Astrocyte (in vitro differentiated cells and primary cell): ENCODE measurements at regions not wholly inside any gene's neighbourhood (a gene's known extent, or its start where the extent isn't known, plus 50 kb on each side); places are given as distances from the start of the nearest gene placed in this dataset.

Experiments
- DNase-seq: peaks from one replicate; pipeline ENCODE4 v3.0.0-alpha.2; 2010; ENCODE audit warnings: low read depth
- FAIRE-seq: peaks from 2 replicates; lab custom pipeline; 2011; peaks lifted over from hg19 to GRCh38; lab: Jason Lieb, UNC
- H2AFZ ChIP-seq: 2 replicates; pipeline ENCODE4 v1.6.0; 2012; ENCODE audit warnings: low read depth, low read length, inconsistent platforms
- H3K27ac ChIP-seq: 2 replicates; pipeline ENCODE4 v1.5.1; 2011; ENCODE audit warnings: low read depth, low read length, inconsistent platforms
- H3K27me3 ChIP-seq: 2 replicates; pipeline ENCODE4 v1.6.0; 2011; ENCODE audit warnings: low read length, inconsistent platforms; ENCODE audit not compliant: insufficient read depth
- H3K36me3 ChIP-seq: 2 replicates; pipeline ENCODE4 v1.5.1; 2011; ENCODE audit warnings: low read length, inconsistent platforms; ENCODE audit not compliant: insufficient read depth
- H3K4me1 ChIP-seq: 2 replicates; pipeline ENCODE4 v1.5.1; 2011; ENCODE audit warnings: low read length, inconsistent platforms; ENCODE audit not compliant: insufficient read depth
- H3K4me2 ChIP-seq: 2 replicates; pipeline ENCODE4 v1.6.0; 2012; ENCODE audit warnings: low read length, inconsistent platforms
- H3K4me3 ChIP-seq: 2 replicates; pipeline ENCODE4 v1.5.1; 2011; ENCODE audit warnings: low read depth, mild to moderate bottlenecking, low read length, inconsistent platforms; ENCODE audit not compliant: insufficient read depth
- H3K79me2 ChIP-seq: 2 replicates; pipeline ENCODE4 v1.6.0; 2012; ENCODE audit warnings: mild to moderate bottlenecking, low read length, inconsistent platforms; ENCODE audit not compliant: insufficient read depth
- H3K9ac ChIP-seq: 2 replicates; pipeline ENCODE4 v1.6.0; 2012; ENCODE audit warnings: mild to moderate bottlenecking, low read length, inconsistent platforms
- H3K9me3 ChIP-seq: 2 replicates; pipeline ENCODE4 v1.5.1; 2012; ENCODE audit warnings: low read depth, mild to moderate bottlenecking, low read length, inconsistent platforms; ENCODE audit not compliant: insufficient read depth
- H4K20me1 ChIP-seq: 2 replicates; pipeline ENCODE4 v1.6.0; 2012; ENCODE audit warnings: low read length, inconsistent platforms; ENCODE audit not compliant: insufficient read depth
- H3K27ac Mint-ChIP-seq: one replicate; pipeline ENCODE4 v1.8.0; 2021; ENCODE audit warnings: mild to moderate bottlenecking, mixed read lengths; ENCODE audit not compliant: unreplicated experiment
- H3K27me3 Mint-ChIP-seq: one replicate; pipeline ENCODE4 v1.8.0; 2021; ENCODE audit warnings: low read depth, mixed read lengths; ENCODE audit not compliant: unreplicated experiment
- H3K36me3 Mint-ChIP-seq: one replicate; pipeline ENCODE4 v1.8.0; 2021; ENCODE audit warnings: low read depth, mixed read lengths; ENCODE audit not compliant: unreplicated experiment
- H3K4me1 Mint-ChIP-seq: one replicate; pipeline ENCODE4 v1.8.0; 2021; ENCODE audit warnings: low read depth, mixed read lengths; ENCODE audit not compliant: unreplicated experiment
- H3K4me3 Mint-ChIP-seq: one replicate; pipeline ENCODE4 v1.8.0; 2021; ENCODE audit warnings: mild to moderate bottlenecking, moderate library complexity, mixed read lengths; ENCODE audit not compliant: unreplicated experiment
- H3K9me3 Mint-ChIP-seq: one replicate; pipeline ENCODE4 v1.8.0; 2021; ENCODE audit warnings: mild to moderate bottlenecking, mixed read lengths; ENCODE audit not compliant: unreplicated experiment
- CTCF ChIP-seq: IDR thresholded peaks from 2 replicates; pipeline ENCODE4 v1.5.1; 2011; ENCODE audit warnings: low read depth, mild to moderate bottlenecking, inconsistent platforms, low read length, moderate library complexity; ENCODE audit not compliant: insufficient read depth
- EZH2 ChIP-seq: IDR thresholded peaks from 2 replicates; pipeline ENCODE4 v1.6.1; 2012; ENCODE audit warnings: mild to moderate bottlenecking, low read length, inconsistent platforms; ENCODE audit not compliant: insufficient read depth

GRCh38 chr4:8703857-8704495 lies 111.4 kb downstream of the CPZ start:
- Mint-ChIP-seq H3K27me3 (peaks cover 57% of the 10 kb centered on the region), H3K27ac (peak overlapping the region; percentile 47), H3K4me3 (no peak overlapping the region), H3K4me1 (peaks cover 4% of the 10 kb centered on the region), H3K9me3 (no peaks in the 10 kb centered on the region), H3K36me3 (no peaks in the 10 kb centered on the region)
- Histone ChIP-seq H3K4me1 (no peaks in the 10 kb centered on the region), H3K27me3 (peaks cover 2% of the 10 kb centered on the region), H3K9me3 (no peaks in the 10 kb centered on the region), H3K27ac (no peak overlapping the region), H3K36me3 (no peaks in the 10 kb centered on the region), H4K20me1 (no peaks in the 10 kb centered on the region), H3K9ac (no peak overlapping the region), H3K4me3 (no peak overlapping the region), H3K79me2 (no peaks in the 10 kb centered on the region), H2AFZ (no peak overlapping the region), H3K4me2 (no peak overlapping the region)
- DNase-seq: no peak
- TF ChIP-seq CTCF: no peak
- no peak for TF ChIP-seq EZH2
- no peak for FAIRE-seq

DNA sequence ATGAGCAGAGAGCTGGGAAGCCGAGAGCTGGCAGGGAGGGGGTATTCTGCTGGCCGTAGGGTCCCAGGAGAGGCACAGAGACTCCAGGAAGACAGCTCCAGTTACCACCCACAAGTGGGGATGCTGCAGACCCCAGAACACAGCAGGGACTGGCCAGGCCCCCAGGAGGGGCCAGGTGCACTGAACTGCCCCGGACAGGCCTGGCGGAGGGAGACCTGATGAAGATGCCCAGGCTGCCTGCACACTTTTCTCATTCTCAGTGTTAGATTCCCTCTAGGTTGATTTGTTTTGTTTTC lies 110.8 kb downstream of the CPZ start:
- no peak overlapping the region for H3K4me2 ChIP-seq
- Mint-ChIP-seq H3K9me3 (no peaks in the 10 kb centered on the region), H3K27ac (no peak overlapping the region), H3K36me3 (no peaks in the 10 kb centered on the region), H3K4me3 (no peak overlapping the region), H3K27me3 (peaks cover 56% of the 10 kb centered on the region), H3K4me1 (peaks cover 4% of the 10 kb centered on the region)
- no peak overlapping the region for H3K9ac ChIP-seq
- H3K9me3 ChIP-seq: no peaks in the 10 kb centered on the region
- no peak for FAIRE-seq
- H3K27ac ChIP-seq: no peak overlapping the region
- DNase-seq: no peak
- H3K4me1 ChIP-seq: no peaks in the 10 kb centered on the region
- no peak overlapping the region for H2AFZ ChIP-seq
- H3K4me3 ChIP-seq: no peak overlapping the region
- H3K79me2 ChIP-seq: no peaks in the 10 kb centered on the region
- peaks cover 2% of the 10 kb centered on the region for H3K27me3 ChIP-seq
- H4K20me1 ChIP-seq: no peaks in the 10 kb centered on the region
- H3K36me3 ChIP-seq: no peaks in the 10 kb centered on the region
- TF ChIP-seq EZH2 (no peak), CTCF (no peak)

DNA sequence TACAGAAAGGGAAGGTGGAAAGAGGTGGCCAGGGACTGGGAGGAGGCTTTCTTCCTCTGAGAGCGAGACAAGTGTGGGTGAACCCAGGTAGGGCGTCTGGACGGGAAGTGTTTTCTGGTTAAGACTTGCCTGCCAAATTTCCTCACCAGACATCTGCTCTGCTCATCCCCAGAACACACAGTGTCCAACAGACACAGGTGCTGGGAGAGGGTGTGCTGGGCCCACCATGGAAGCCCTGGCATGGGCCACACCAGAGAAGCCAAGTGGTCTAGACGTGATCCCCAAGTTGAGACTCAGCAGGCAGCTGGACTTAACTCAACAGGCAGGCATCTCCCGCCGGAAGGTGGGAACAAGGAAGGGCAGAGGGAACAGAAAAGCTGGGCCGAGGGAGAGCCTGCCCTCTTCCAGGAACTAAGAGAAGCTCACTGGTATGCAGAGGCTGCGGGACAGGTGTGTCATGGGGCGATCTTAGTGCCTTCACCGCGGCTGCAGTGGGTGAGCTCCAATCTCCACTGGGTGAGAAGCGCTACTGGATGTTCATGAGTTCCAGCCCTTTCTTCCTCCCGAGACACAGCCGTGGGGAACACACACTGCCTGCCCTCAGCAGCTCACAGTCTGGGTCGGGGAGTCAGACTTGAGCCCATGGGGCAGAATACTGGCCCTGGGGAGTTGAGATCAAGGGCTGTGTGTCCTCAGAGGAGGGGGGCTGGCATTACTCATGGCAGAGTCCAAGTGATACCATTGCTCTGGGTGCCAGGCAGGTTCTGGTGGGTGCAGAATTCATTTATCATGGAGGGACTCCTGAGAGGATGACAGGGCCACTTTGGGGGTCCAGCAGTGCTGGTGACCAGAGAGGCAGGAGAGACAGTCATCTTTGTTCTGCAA lies 110.2 kb downstream of the CPZ start:
- H4K20me1 ChIP-seq: no peaks in the 10 kb centered on the region
- DNase-seq (no peak), FAIRE-seq (no peak)
- H3K4me3 Mint-ChIP-seq: no peak overlapping the region
- H3K9me3 Mint-ChIP-seq: no peaks in the 10 kb centered on the region
- H2AFZ ChIP-seq: no peak overlapping the region
- H3K27ac ChIP-seq: no peak overlapping the region
- peaks cover 2% of the 10 kb centered on the region for H3K27me3 ChIP-seq
- H3K27ac Mint-ChIP-seq: no peak overlapping the region
- no peaks in the 10 kb centered on the region for H3K79me2 ChIP-seq
- no peak overlapping the region for H3K4me3 ChIP-seq
- H3K4me1 Mint-ChIP-seq: peaks cover 4% of the 10 kb centered on the region
- no peak overlapping the region for H3K9ac ChIP-seq
- H3K36me3 ChIP-seq: no peaks in the 10 kb centered on the region
- no peaks in the 10 kb centered on the region for H3K36me3 Mint-ChIP-seq
- H3K4me2 ChIP-seq: no peak overlapping the region
- no peaks in the 10 kb centered on the region for H3K9me3 ChIP-seq
- peaks cover 60% of the 10 kb centered on the region for H3K27me3 Mint-ChIP-seq
- TF ChIP-seq CTCF (no peak), EZH2 (no peak)
- H3K4me1 ChIP-seq: no peaks in the 10 kb centered on the region
